H1 (cell line): ENCODE measurements at regions not wholly inside any gene's neighbourhood (a gene's known extent, or its start where the extent isn't known, plus 50 kb on each side); places are given as distances from the start of the nearest gene placed in this dataset.

Source experiments
- BRCA1 ChIP-seq: IDR thresholded peaks from 2 replicates; pipeline ENCODE4 v1.6.1; 2012; ENCODE audit warnings: low read depth, low read length, improper control_type of control experiment
- CEBPB ChIP-seq: IDR thresholded peaks from 2 replicates; pipeline ENCODE4 v1.6.1; 2012; ENCODE audit warnings: low read depth, low read length
- EZH2 ChIP-seq: fragments of 200-600 bp; sonication (generic); IDR thresholded peaks from 2 replicates; pipeline ENCODE4 v1.7.1; 2012; ENCODE audit warnings: low read depth, mild to moderate bottlenecking, moderate library complexity, low read length, inconsistent platforms; ENCODE audit not compliant: severe bottlenecking
- RFX5 ChIP-seq: IDR thresholded peaks from 2 replicates; pipeline ENCODE4 v1.6.1; 2011; ENCODE audit warnings: low read depth, low read length, improper control_type of control experiment, borderline replicate concordance
- RXRA ChIP-seq: IDR thresholded peaks from 2 replicates; pipeline ENCODE4 v1.6.1; 2011; ENCODE audit warnings: low read depth, mild to moderate bottlenecking, low read length, moderate library complexity; ENCODE audit not compliant: insufficient read depth
- TAF1 ChIP-seq: IDR thresholded peaks from 2 replicates; pipeline ENCODE4 v1.6.1; 2011; ENCODE audit warnings: mild to moderate bottlenecking, low read depth, low read length
- TAF7 ChIP-seq: optimal IDR thresholded peaks from 2 replicates; pipeline ENCODE3; 2011; ENCODE audit warnings: low read depth, mild to moderate bottlenecking, inconsistent platforms, low read length, moderate library complexity, borderline replicate concordance
- YY1 ChIP-seq: IDR thresholded peaks from 2 replicates; pipeline ENCODE4 v1.6.1; 2011; ENCODE audit warnings: low read depth, mild to moderate bottlenecking, low read length
- TF ChIP-seq, protein P1 (sequence below), 3 experiments: IDR thresholded peaks; 1 replicate in 2 of 3; 2 replicates in 1 of 3; pipeline versions ENCODE4 v1.5.1 to v1.6.1; 2011; ENCODE audit warnings: low read length in 3 of 3, mild to moderate bottlenecking in 3 of 3, inconsistent platforms in 2 of 3, low read depth in 1 of 3, moderate library complexity in 1 of 3; ENCODE audit not compliant: insufficient read depth in 1 of 3; ENCODE audit errors: control extremely low read depth in 1 of 3

GRCh38 chr4:43103048-43103447 lies 210.5 kb downstream of the GRXCR1 start (continued):
- TF ChIP-seq, protein P1, sequence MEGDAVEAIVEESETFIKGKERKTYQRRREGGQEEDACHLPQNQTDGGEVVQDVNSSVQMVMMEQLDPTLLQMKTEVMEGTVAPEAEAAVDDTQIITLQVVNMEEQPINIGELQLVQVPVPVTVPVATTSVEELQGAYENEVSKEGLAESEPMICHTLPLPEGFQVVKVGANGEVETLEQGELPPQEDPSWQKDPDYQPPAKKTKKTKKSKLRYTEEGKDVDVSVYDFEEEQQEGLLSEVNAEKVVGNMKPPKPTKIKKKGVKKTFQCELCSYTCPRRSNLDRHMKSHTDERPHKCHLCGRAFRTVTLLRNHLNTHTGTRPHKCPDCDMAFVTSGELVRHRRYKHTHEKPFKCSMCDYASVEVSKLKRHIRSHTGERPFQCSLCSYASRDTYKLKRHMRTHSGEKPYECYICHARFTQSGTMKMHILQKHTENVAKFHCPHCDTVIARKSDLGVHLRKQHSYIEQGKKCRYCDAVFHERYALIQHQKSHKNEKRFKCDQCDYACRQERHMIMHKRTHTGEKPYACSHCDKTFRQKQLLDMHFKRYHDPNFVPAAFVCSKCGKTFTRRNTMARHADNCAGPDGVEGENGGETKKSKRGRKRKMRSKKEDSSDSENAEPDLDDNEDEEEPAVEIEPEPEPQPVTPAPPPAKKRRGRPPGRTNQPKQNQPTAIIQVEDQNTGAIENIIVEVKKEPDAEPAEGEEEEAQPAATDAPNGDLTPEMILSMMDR (IDR thresholded peaks at IDR 0.05; ENCODE audit: control extremely low read depth in 1 of 3, insufficient read depth in 1 of 3, low read depth in 1 of 3, low read length in 3 of 3): no peak
- TF ChIP-seq CEBPB (no peak), TAF1 (no peak), RXRA (no peak), EZH2 (no peak), RFX5 (no peak), TAF7 (no peak), YY1 (no peak), BRCA1 (no peak)
